HEK293 (cell line): ENCODE measurements at regions not wholly inside any gene's neighbourhood (a gene's known extent, or its start where the extent isn't known, plus 50 kb on each side); places are given as distances from the start of the nearest gene placed in this dataset.
A peak's percentile ranks its signal among the peaks of the same experiment; 100 is the strongest.
"Not testable (repeated sequence)": the region's sequence is repeated elsewhere in the genome, so short reads cannot be mapped to it uniquely, and the experiment has no call there.

Experiments
- CTCF ChIA-PET: fragments of 350-600 bp; formaldehyde crosslinking; extraction: SDS; loops from one replicate; lab custom pipeline; 2021; ENCODE audit warnings: antibody characterized with exemption; lab: Yijun Ruan, JAX
- POLR2A ChIA-PET: fragments of 300-600 bp; formaldehyde crosslinking; extraction: SDS; loops from one replicate; lab custom pipeline; 2020; ENCODE audit warnings: antibody characterized with exemption, inconsistent platforms; lab: Yijun Ruan, JAX
- H3K27ac ChIP-seq: fragments of 200-500 bp; sonication (Bioruptor generic); 2 replicates; pipeline ENCODE4 v1.5.1; 2014; ENCODE audit warnings: low read depth, low read length, control low read depth, inconsistent platforms; ENCODE audit errors: extremely low read depth
- H3K36me3 ChIP-seq, 2 experiments: fragments of 200-500 bp in 1 of 2; sonication (Bioruptor generic) in 1 of 2; 1 replicate in 1 of 2; 2 replicates in 1 of 2; pipeline ENCODE4 v1.5.1; 2014 to 2017; ENCODE audit warnings: inconsistent platforms in 2 of 2, low read length in 2 of 2; ENCODE audit not compliant: control insufficient read depth in 2 of 2, insufficient read depth in 1 of 2
- H3K4me1 ChIP-seq: fragments of 200-500 bp; sonication (Bioruptor generic); 2 replicates; pipeline ENCODE4 v1.5.1; 2014; ENCODE audit warnings: mild to moderate bottlenecking, low read length, inconsistent platforms; ENCODE audit not compliant: control insufficient read depth, insufficient read depth
- H3K4me3 ChIP-seq: 2 replicates; pipeline ENCODE4 v1.5.1; 2011; ENCODE audit warnings: low read depth, mild to moderate bottlenecking, control low read depth, low read length, moderate library complexity
- H3K9me3 ChIP-seq: fragments of 200-500 bp; sonication (Bioruptor generic); 2 replicates; pipeline ENCODE4 v1.5.1; 2014; ENCODE audit warnings: low read depth, low read length, inconsistent platforms; ENCODE audit not compliant: control insufficient read depth, insufficient read depth
- CTCF ChIP-seq: fragments of 450-650 bp; formaldehyde crosslinking; IDR thresholded peaks from 2 replicates; pipeline ENCODE4 v1.5.1; 2016; ENCODE audit warnings: missing biosample characterization, missing genetic modification characterization
- ZNF654 ChIP-seq: fragments of 450-650 bp; formaldehyde crosslinking; IDR thresholded peaks from 2 replicates; pipeline ENCODE4 v1.5.1; 2016; ENCODE audit warnings: low read depth, missing biosample characterization, missing genetic modification characterization

- H3K4me3 ChIP-seq, CTCF ChIA-PET, H3K4me1 ChIP-seq, H3K9me3 ChIP-seq, H3K36me3 ChIP-seq, POLR2A ChIA-PET, H3K27ac ChIP-seq: not testable (repeated sequence)
Measured at GRCh38 chr2:89027536-89027935, 336.1 kb downstream of the RPIA start.

- POLR2A ChIA-PET, H3K27ac ChIP-seq, H3K36me3 ChIP-seq, CTCF ChIA-PET, H3K9me3 ChIP-seq, H3K4me3 ChIP-seq, H3K4me1 ChIP-seq: not testable (repeated sequence)
Measured at GRCh38 chr2:89029257-89029656, 337.8 kb downstream of the RPIA start.

GRCh38 chr2:89048138-89049066, 356.9 kb downstream of the RPIA start:
- H3K36me3 ChIP-seq, H3K9me3 ChIP-seq, POLR2A ChIA-PET, H3K4me3 ChIP-seq, H3K27ac ChIP-seq, CTCF ChIA-PET: not testable (repeated sequence)
- TF ChIP-seq ZNF654 (tag by site-specific recombination) (peak; percentile 51), CTCF (peak; percentile 48)
- TF ChIP-seq, all 188 proteins: peak for 2; not testable (repeated sequence) for 186
- not testable (repeated sequence) for H3K4me1 ChIP-seq

- H3K9me3 ChIP-seq, CTCF ChIA-PET, H3K4me1 ChIP-seq, H3K27ac ChIP-seq, H3K4me3 ChIP-seq, H3K36me3 ChIP-seq, POLR2A ChIA-PET: not testable (repeated sequence)
Measured at GRCh38 chr2:89058616-89059015, 367.1 kb downstream of the RPIA start.

GRCh38 chr2:89061174-89061573, 369.7 kb downstream of the RPIA start:
- H3K9me3 ChIP-seq, H3K27ac ChIP-seq, H3K4me1 ChIP-seq, H3K4me3 ChIP-seq, CTCF ChIA-PET, POLR2A ChIA-PET, H3K36me3 ChIP-seq: not testable (repeated sequence)

GRCh38 chr2:89076771-89077170, 385.3 kb downstream of the RPIA start:
- H3K4me3 ChIP-seq, CTCF ChIA-PET, POLR2A ChIA-PET, H3K36me3 ChIP-seq, H3K9me3 ChIP-seq, H3K27ac ChIP-seq, H3K4me1 ChIP-seq: not testable (repeated sequence)

GRCh38 chr2:89092911-89093310, 401.4 kb downstream of the RPIA start:
- CTCF ChIA-PET: interaction anchor here (0.6 kb wide), 1 partner anchor 220 kb away, joined by 3 read pairs; no protein-coding TSS in a partner anchor
- H3K9me3 ChIP-seq, H3K4me3 ChIP-seq, H3K36me3 ChIP-seq, H3K27ac ChIP-seq, POLR2A ChIA-PET, H3K4me1 ChIP-seq: not testable (repeated sequence)

GRCh38 chr2:89095060-89095459, 403.6 kb downstream of the RPIA start:
- H3K4me1 ChIP-seq, H3K9me3 ChIP-seq, H3K27ac ChIP-seq, H3K36me3 ChIP-seq, H3K4me3 ChIP-seq, POLR2A ChIA-PET, CTCF ChIA-PET: not testable (repeated sequence)

GRCh38 chr2:89102587-89102986, 411.1 kb downstream of the RPIA start:
- H3K4me3 ChIP-seq, POLR2A ChIA-PET: not testable (repeated sequence)

GRCh38 chr2:89106369-89107019, 415.0 kb downstream of the RPIA start:
- POLR2A ChIA-PET, H3K4me1 ChIP-seq, CTCF ChIA-PET, H3K36me3 ChIP-seq, H3K4me3 ChIP-seq, H3K27ac ChIP-seq, H3K9me3 ChIP-seq: not testable (repeated sequence)

More at GRCh38 chr2:89102587-89102986, 411.1 kb downstream of the RPIA start:
- H3K9me3 ChIP-seq, CTCF ChIA-PET, H3K27ac ChIP-seq, H3K4me1 ChIP-seq, H3K36me3 ChIP-seq: not testable (repeated sequence)
